Uterus (tissue), 3 donors: ENCODE measurements at regions not wholly inside any gene's neighbourhood (a gene's known extent, or its start where the extent isn't known, plus 50 kb on each side); places are given as distances from the start of the nearest gene placed in this dataset.

Experiments
- DNase-seq, 2 donors: peaks; one replicate each; pipeline ENCODE4 v3.0.0-alpha.2; 2019 to 2020
- H3K27ac ChIP-seq, 2 donors: fragments of 200-600 bp; sonication (generic); 1 replicate in 1 of 2; 2 replicates in 1 of 2; pipeline ENCODE4 v1.5.1; 2016 to 2018
- H3K27me3 ChIP-seq, 2 donors: fragments of 200-600 bp; sonication (generic); one replicate each; pipeline ENCODE4 v1.5.1; 2018 to 2019; ENCODE audit warnings: control low read depth in 1 of 2
- H3K36me3 ChIP-seq, 2 donors: fragments of 200-600 bp; sonication (generic); one replicate each; pipeline ENCODE4 v1.5.1; 2019; ENCODE audit warnings: control low read depth in 1 of 2
- H3K4me1 ChIP-seq, 2 donors: fragments of 200-600 bp; sonication (generic); one replicate each; pipeline ENCODE4 v1.5.1; 2018 to 2019; ENCODE audit warnings: control low read depth in 1 of 2
- H3K4me3 ChIP-seq, 2 donors: fragments of 200-600 bp; sonication (generic); 1 replicate in 1 of 2; 2 replicates in 1 of 2; pipeline ENCODE4 v1.5.1; 2018 to 2019; ENCODE audit warnings: mild to moderate bottlenecking in 1 of 2
- H3K9me3 ChIP-seq, 2 donors: fragments of 200-600 bp; sonication (generic); one replicate each; pipeline ENCODE4 v1.5.1; 2019; ENCODE audit warnings: control low read depth in 1 of 2
- POLR2A ChIP-seq, 2 donors: fragments of 450-650 bp; IDR thresholded peaks; one replicate each; pipeline ENCODE4 v1.6.1; 2016; ENCODE audit warnings: antibody characterized with exemption in 2 of 2, mild to moderate bottlenecking in 1 of 2, moderate library complexity in 1 of 2
- intact Hi-C: fragments of 100-400 bp; cut with DNase I; formaldehyde crosslinking; loops from one replicate; pipeline ENCODE4 v1.15.1; 2023; ENCODE audit warnings: low total_unique reads
- TF ChIP-seq, protein P1 (sequence below), 4 experiments: fragments of 200-600 bp in 2 of 4; fragments of 450-650 bp in 2 of 4; sonication (generic) in 2 of 4; IDR thresholded peaks; one replicate each; pipeline ENCODE4 v1.5.1; 2016 to 2019; ENCODE audit warnings: antibody characterized with exemption in 4 of 4, mild to moderate bottlenecking in 2 of 4, moderate library complexity in 1 of 4
- donor health status: DM: yes; HTN: yes; CAD: no.

DNA sequence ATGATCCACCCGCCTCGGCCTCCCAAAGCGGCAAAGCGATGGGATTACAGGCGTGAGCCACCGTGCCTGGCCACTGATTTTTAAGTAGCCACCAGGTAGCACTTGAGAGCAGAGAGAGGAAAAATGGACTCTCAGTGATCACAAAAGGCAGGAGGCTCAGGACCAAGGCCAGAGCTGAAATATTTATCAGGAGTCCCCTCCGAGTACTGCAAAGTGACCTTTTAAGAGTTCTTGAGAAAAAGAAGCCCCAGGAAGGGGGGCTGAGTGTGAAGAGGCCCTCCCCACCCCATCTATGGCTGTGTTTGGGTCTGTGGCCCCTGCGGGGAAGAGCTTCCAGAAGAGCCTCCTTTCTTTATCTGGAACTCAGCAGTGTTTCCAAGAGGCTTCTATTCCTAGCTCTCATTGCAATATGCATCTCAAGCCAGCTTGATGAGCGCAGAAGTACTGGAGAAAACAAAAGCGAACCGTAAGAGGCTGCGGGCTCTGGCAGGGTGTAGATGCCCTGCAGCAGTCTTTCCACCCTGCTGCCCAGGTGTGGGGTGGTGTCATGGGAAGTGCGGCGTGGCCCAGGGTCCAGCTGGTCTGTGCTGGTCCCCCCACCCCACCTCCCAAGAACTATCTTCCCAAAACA is 75.5 kb upstream of the CDK20 start:
- DNase-seq, result no peak
- intact Hi-C loops, result no loop called here
- no peaks in the 10 kb centered on the region for H3K27me3 ChIP-seq
- H3K36me3 ChIP-seq, result no peaks in the 10 kb centered on the region
- H3K4me1 ChIP-seq, result no peaks in the 10 kb centered on the region
- H3K4me3 ChIP-seq, result no peak overlapping the region
- H3K9me3 ChIP-seq, result no peaks in the 10 kb centered on the region
- no peak for TF ChIP-seq POLR2A (IDR thresholded peaks at IDR 0.05)
- TF ChIP-seq, protein P1, sequence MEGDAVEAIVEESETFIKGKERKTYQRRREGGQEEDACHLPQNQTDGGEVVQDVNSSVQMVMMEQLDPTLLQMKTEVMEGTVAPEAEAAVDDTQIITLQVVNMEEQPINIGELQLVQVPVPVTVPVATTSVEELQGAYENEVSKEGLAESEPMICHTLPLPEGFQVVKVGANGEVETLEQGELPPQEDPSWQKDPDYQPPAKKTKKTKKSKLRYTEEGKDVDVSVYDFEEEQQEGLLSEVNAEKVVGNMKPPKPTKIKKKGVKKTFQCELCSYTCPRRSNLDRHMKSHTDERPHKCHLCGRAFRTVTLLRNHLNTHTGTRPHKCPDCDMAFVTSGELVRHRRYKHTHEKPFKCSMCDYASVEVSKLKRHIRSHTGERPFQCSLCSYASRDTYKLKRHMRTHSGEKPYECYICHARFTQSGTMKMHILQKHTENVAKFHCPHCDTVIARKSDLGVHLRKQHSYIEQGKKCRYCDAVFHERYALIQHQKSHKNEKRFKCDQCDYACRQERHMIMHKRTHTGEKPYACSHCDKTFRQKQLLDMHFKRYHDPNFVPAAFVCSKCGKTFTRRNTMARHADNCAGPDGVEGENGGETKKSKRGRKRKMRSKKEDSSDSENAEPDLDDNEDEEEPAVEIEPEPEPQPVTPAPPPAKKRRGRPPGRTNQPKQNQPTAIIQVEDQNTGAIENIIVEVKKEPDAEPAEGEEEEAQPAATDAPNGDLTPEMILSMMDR (IDR thresholded peaks at IDR 0.05), result no peak
- no peak overlapping the region for H3K27ac ChIP-seq

DNA sequence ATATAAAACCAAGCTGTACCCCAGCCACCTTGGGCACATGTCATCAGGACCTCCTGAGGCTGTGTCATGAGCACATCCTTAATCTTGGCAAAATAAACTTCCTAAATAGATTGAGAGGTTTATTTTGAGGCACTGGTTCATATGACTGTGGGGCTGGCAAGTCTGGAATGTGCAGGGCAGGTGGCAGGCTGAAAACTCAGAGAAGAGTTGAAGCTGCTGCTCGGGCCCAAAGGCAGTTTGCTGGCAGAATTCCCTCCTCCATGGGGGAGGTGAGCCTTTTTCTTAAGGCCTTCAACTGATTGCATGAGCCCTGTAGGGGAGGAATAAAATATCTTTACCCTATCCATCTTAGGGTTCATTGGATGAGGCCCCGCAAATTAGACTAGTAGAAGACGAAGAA is 72.2 kb upstream of the CDK20 start:
- intact Hi-C loops, result no loop called here
- Histone ChIP-seq H3K4me3 (no peak overlapping the region), H3K9me3 (no peaks in the 10 kb centered on the region), H3K27me3 (no peaks in the 10 kb centered on the region), H3K27ac (no peak overlapping the region), H3K4me1 (no peaks in the 10 kb centered on the region), H3K36me3 (no peaks in the 10 kb centered on the region)
- no peak for DNase-seq
- TF ChIP-seq POLR2A (IDR thresholded peaks at IDR 0.05), result no peak
- TF ChIP-seq, protein P1 (IDR thresholded peaks at IDR 0.05), result no peak

DNA sequence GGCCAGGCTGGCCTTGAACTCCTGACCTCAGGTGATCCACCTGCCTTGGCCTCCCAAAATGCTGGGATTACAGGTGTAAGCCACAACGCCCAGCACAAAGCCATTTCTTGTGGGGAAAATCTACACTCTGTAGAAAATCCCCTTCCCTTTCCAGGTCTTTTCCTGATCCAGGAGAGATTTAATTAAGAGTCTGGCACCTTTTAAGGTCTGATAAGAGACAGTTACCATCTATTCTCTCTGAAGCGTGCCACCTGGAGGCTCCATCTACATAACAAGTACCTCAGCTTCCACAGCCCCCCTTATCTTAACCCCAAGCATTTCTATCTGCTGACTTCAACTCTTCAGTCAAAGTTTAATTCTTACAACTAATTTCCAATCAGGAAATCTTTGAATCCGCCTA is 71.4 kb upstream of the CDK20 start:
- intact Hi-C loops, result no loop called here
- TF ChIP-seq POLR2A (IDR thresholded peaks at IDR 0.05), result no peak
- TF ChIP-seq, protein P1 (IDR thresholded peaks at IDR 0.05), result no peak
- H3K27me3 ChIP-seq, result no peaks in the 10 kb centered on the region

DNA sequence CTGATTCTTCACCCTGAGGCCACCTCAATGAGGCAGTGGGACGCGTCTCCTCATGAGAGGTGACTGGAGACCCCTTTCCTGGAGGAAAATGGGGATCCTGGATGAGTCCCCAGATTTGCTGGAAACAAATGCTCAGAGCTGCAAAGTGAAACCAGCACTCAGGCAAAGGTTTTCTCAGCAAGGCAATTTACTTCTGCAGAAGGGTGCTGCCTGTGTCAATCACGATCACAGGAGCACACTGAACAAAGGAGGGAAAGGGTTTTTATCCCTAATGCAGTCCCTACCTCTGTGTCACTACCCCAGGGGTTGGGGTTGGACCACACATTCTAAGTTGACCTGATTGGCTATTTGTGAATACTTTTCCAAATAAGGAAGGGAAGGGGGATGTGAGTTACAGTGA is 69.9 kb upstream of the CDK20 start:
- Histone ChIP-seq H3K9me3 (no peaks in the 10 kb centered on the region), H3K4me3 (no peak overlapping the region), H3K36me3 (no peaks in the 10 kb centered on the region), H3K27ac (no peak overlapping the region), H3K27me3 (no peaks in the 10 kb centered on the region), H3K4me1 (no peaks in the 10 kb centered on the region)
- no peak for DNase-seq
- TF ChIP-seq POLR2A (IDR thresholded peaks at IDR 0.05), result no peak
- TF ChIP-seq, protein P1 (IDR thresholded peaks at IDR 0.05), result no peak
- intact Hi-C loops, result no loop called here

More for the DNA sequence above, 71.4 kb upstream of the CDK20 start:
- Histone ChIP-seq H3K27ac (no peak overlapping the region), H3K4me3 (no peak overlapping the region), H3K4me1 (no peaks in the 10 kb centered on the region), H3K36me3 (no peaks in the 10 kb centered on the region), H3K9me3 (no peaks in the 10 kb centered on the region)
- DNase-seq, result no peak

DNA sequence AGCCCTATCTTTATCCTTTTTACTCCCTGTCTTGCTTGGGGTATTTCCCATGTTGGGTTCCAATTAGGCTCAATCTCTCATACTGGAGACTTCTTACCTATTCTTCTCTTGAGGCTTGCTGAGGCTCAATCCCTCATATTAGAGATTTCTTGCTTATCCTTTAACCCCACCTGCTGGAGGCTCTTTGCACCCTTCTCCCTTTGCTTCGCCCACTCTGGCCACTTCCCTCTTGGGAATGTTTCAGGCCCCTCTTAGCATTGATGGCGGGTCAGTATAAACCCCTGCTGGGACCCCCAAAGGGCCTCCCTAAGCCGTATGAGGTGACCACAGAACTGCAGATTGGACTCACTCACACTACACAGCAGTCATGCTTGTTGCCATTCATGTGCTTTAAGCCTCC is 69.3 kb upstream of the CDK20 start:
- TF ChIP-seq POLR2A (IDR thresholded peaks at IDR 0.05), result no peak
- Histone ChIP-seq H3K4me1 (no peaks in the 10 kb centered on the region), H3K27ac (no peak overlapping the region), H3K36me3 (no peaks in the 10 kb centered on the region), H3K27me3 (no peaks in the 10 kb centered on the region), H3K4me3 (no peak overlapping the region), H3K9me3 (no peaks in the 10 kb centered on the region)
- intact Hi-C loops, result no loop called here
- no peak for DNase-seq

DNA sequence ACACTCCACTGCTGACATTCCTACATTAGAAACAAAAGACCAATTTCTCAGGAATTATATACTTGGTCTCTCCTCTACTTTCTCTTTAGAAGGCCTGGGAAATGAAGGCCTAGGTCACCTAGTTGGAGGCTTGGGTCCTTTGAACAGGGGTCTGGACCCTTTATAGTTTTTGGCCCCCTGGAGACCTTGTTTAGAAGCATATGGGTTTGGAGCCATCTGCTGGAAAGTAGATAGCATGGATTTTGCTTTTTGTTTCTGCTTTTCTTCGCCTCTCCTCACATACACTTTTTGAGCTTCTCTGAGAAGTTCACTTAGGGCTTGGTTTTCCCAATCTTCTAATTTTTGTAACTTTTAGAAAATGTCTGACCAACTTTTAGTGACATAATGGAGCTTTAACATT is 67.1 kb upstream of the CDK20 start:
- Histone ChIP-seq H3K27ac (no peak overlapping the region), H3K36me3 (no peaks in the 10 kb centered on the region), H3K4me1 (no peaks in the 10 kb centered on the region), H3K27me3 (no peaks in the 10 kb centered on the region), H3K4me3 (no peak overlapping the region), H3K9me3 (peaks cover 0 to 11% of the 10 kb centered on the region in 2 donors)
- intact Hi-C loops, result no loop called here
- no peak for TF ChIP-seq POLR2A (IDR thresholded peaks at IDR 0.05)
- TF ChIP-seq, protein P1 (IDR thresholded peaks at IDR 0.05), result peak in 2 of 4 experiments; percentile 8 to 24
- no peak for DNase-seq
